Keratinocyte (primary cell): ENCODE measurements at regions not wholly inside any gene's neighbourhood (a gene's known extent, or its start where the extent isn't known, plus 50 kb on each side); places are given as distances from the start of the nearest gene placed in this dataset.

ENCODE experiments used
- EZH2 ChIP-seq: IDR thresholded peaks from one replicate; pipeline ENCODE4 v1.6.1; 2012; ENCODE audit warnings: inconsistent platforms, mild to moderate bottlenecking, low read length, moderate library complexity
- TF ChIP-seq, protein P1 (sequence below), 3 experiments: IDR thresholded peaks in 1 of 3; conservative IDR thresholded peaks in 1 of 3; optimal IDR thresholded peaks in 1 of 3; 2 replicates in 2 of 3; 3 replicates in 1 of 3; pipeline versions ENCODE3 to v1.5.1; 2011; ENCODE audit warnings: low read length in 3 of 3, mild to moderate bottlenecking in 3 of 3, moderate library complexity in 2 of 3, control low read depth in 1 of 3, inconsistent platforms in 1 of 3; ENCODE audit not compliant: insufficient read depth in 2 of 3; ENCODE audit errors: extremely low read depth in 1 of 3

DNA sequence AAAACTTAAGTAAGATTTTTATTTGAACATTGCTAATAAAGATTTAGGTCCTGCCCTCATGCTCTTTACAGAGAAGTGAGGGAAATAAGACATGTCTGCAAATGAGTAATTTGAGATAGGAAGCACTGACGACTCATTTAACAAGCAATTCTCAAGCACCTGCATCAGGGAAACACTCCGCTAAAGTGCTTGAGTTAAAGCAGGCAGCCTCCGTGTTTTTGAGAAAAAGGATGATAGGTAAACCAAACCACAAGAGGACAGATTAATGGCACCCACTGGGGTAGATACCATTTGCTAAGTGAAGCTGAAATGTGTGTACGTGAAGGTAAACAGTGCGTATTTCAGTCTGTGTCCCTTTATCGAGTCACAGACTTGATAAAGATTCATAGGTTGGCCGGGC lies 184.6 kb upstream of the CARD18 start:
- TF ChIP-seq, protein P1, sequence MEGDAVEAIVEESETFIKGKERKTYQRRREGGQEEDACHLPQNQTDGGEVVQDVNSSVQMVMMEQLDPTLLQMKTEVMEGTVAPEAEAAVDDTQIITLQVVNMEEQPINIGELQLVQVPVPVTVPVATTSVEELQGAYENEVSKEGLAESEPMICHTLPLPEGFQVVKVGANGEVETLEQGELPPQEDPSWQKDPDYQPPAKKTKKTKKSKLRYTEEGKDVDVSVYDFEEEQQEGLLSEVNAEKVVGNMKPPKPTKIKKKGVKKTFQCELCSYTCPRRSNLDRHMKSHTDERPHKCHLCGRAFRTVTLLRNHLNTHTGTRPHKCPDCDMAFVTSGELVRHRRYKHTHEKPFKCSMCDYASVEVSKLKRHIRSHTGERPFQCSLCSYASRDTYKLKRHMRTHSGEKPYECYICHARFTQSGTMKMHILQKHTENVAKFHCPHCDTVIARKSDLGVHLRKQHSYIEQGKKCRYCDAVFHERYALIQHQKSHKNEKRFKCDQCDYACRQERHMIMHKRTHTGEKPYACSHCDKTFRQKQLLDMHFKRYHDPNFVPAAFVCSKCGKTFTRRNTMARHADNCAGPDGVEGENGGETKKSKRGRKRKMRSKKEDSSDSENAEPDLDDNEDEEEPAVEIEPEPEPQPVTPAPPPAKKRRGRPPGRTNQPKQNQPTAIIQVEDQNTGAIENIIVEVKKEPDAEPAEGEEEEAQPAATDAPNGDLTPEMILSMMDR (optimal IDR thresholded peaks at IDR 0.05 in 1 of 3, IDR thresholded peaks at IDR 0.05 in 1 of 3, conservative IDR thresholded peaks at IDR 0.05 in 1 of 3; ENCODE audit: extremely low read depth in 1 of 3, insufficient read depth in 2 of 3, low read length in 3 of 3): no peak
- no peak for TF ChIP-seq EZH2
